ENCODE measurements at regions not wholly inside any gene's neighbourhood (a gene's known extent, or its start where the extent isn't known, plus 50 kb on each side); places are given as distances from the start of the nearest gene placed in this dataset.

GRCh38 chr4:178082906-178083305, 640.7 kb upstream of the AGA start:
- TF ChIP-seq CREM (IDR thresholded peaks at IDR 0.05) (no peak), CREM (CRISPR knock-in tag; IDR thresholded peaks at IDR 0.05) (no peak), CBX2 (IDR thresholded peaks at IDR 0.05; ENCODE audit: low read depth, low read length) (no peak), CBX2 (CRISPR knock-in tag; IDR thresholded peaks at IDR 0.05; ENCODE audit: low read depth) (no peak), ZNF720 (CRISPR knock-in tag; IDR thresholded peaks at IDR 0.05) (no peak)
- TF ChIP-seq, protein P1, sequence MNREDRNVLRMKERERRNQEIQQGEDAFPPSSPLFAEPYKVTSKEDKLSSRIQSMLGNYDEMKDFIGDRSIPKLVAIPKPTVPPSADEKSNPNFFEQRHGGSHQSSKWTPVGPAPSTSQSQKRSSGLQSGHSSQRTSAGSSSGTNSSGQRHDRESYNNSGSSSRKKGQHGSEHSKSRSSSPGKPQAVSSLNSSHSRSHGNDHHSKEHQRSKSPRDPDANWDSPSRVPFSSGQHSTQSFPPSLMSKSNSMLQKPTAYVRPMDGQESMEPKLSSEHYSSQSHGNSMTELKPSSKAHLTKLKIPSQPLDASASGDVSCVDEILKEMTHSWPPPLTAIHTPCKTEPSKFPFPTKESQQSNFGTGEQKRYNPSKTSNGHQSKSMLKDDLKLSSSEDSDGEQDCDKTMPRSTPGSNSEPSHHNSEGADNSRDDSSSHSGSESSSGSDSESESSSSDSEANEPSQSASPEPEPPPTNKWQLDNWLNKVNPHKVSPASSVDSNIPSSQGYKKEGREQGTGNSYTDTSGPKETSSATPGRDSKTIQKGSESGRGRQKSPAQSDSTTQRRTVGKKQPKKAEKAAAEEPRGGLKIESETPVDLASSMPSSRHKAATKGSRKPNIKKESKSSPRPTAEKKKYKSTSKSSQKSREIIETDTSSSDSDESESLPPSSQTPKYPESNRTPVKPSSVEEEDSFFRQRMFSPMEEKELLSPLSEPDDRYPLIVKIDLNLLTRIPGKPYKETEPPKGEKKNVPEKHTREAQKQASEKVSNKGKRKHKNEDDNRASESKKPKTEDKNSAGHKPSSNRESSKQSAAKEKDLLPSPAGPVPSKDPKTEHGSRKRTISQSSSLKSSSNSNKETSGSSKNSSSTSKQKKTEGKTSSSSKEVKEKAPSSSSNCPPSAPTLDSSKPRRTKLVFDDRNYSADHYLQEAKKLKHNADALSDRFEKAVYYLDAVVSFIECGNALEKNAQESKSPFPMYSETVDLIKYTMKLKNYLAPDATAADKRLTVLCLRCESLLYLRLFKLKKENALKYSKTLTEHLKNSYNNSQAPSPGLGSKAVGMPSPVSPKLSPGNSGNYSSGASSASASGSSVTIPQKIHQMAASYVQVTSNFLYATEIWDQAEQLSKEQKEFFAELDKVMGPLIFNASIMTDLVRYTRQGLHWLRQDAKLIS (CRISPR knock-in tag; IDR thresholded peaks at IDR 0.05) = no peak

All from HepG2 (cell line).